OCI-LY1 (cell line): ENCODE measurements at regions not wholly inside any gene's neighbourhood (a gene's known extent, or its start where the extent isn't known, plus 50 kb on each side); places are given as distances from the start of the nearest gene placed in this dataset.

ENCODE experiments used
- H2AFZ ChIP-seq: fragments of 200-600 bp; sonication (generic), shearing (Covaris generic); 2 replicates; pipeline ENCODE4 v1.6.0; 2014; ENCODE audit warnings: antibody characterized with exemption, mild to moderate bottlenecking, low read length
- H3F3A ChIP-seq: fragments of 200-600 bp; sonication (generic), shearing (Covaris generic); 2 replicates; pipeline ENCODE4 v1.6.0; 2014; ENCODE audit warnings: mild to moderate bottlenecking, antibody characterized with exemption, low read length, moderate library complexity; ENCODE audit not compliant: insufficient read depth
- H3K27ac ChIP-seq: fragments of 200-600 bp; sonication (generic); 2 replicates; pipeline ENCODE4 v1.5.1; 2014; ENCODE audit warnings: low read length, mixed run types, mild to moderate bottlenecking, low read depth; ENCODE audit not compliant: poor library complexity, severe bottlenecking
- H3K27me3 ChIP-seq: fragments of 200-600 bp; sonication (generic); 2 replicates; pipeline ENCODE4 v1.6.0; 2014; ENCODE audit warnings: antibody characterized with exemption, mild to moderate bottlenecking, low read length, moderate library complexity; ENCODE audit not compliant: insufficient read depth
- H3K36me3 ChIP-seq: fragments of 200-600 bp; sonication (generic); 2 replicates; pipeline ENCODE4 v1.6.1; 2014; ENCODE audit warnings: mild to moderate bottlenecking, antibody characterized with exemption, low read length, moderate library complexity, mixed read lengths; ENCODE audit not compliant: insufficient read depth
- H3K4me1 ChIP-seq: fragments of 200-600 bp; sonication (generic); 2 replicates; pipeline ENCODE4 v1.5.1; 2014; ENCODE audit warnings: mild to moderate bottlenecking, low read length, moderate library complexity; ENCODE audit not compliant: insufficient read depth, severe bottlenecking
- H3K4me2 ChIP-seq: fragments of 200-600 bp; sonication (generic), shearing (Covaris generic); 2 replicates; pipeline ENCODE4 v1.6.1; 2014; ENCODE audit warnings: low read length
- H3K4me3 ChIP-seq: fragments of 200-600 bp; sonication (generic); 2 replicates; pipeline ENCODE4 v1.5.1; 2014; ENCODE audit warnings: low read length, low read depth, mild to moderate bottlenecking, mixed read lengths; ENCODE audit not compliant: poor library complexity, severe bottlenecking
- H3K79me2 ChIP-seq: fragments of 200-600 bp; shearing (Covaris generic); 2 replicates; pipeline ENCODE4 v1.6.1; 2016; ENCODE audit warnings: mixed run types, low read length, mixed read lengths; ENCODE audit not compliant: insufficient read depth
- H3K9ac ChIP-seq: fragments of 200-600 bp; sonication (generic), shearing (Covaris generic); 2 replicates; pipeline ENCODE4 v1.6.1; 2014; ENCODE audit warnings: mild to moderate bottlenecking, low read length, mixed read lengths
- H3K9me2 ChIP-seq: fragments of 200-600 bp; sonication (generic), shearing (Covaris generic); 2 replicates; pipeline ENCODE4 v1.6.1; 2014; ENCODE audit warnings: low read depth, mild to moderate bottlenecking, low read length, mixed read lengths
- H3K9me3 ChIP-seq: fragments of 200-600 bp; shearing (Covaris generic); 2 replicates; pipeline ENCODE4 v1.6.1; 2014; ENCODE audit warnings: low read length, mixed read lengths
- H4K20me1 ChIP-seq: fragments of 200-600 bp; sonication (generic), shearing (Covaris generic); 2 replicates; pipeline ENCODE4 v1.6.0; 2016; ENCODE audit warnings: mild to moderate bottlenecking, low read length; ENCODE audit not compliant: insufficient read depth
- CTCF ChIP-seq: fragments of 200-600 bp; sonication (generic), shearing (Covaris generic); IDR thresholded peaks from 2 replicates; pipeline ENCODE4 v1.5.1; 2017; ENCODE audit warnings: mild to moderate bottlenecking, antibody characterized with exemption, low read length, moderate library complexity, mixed read lengths
- EZH2 ChIP-seq: fragments of 200-600 bp; sonication (generic), shearing (Covaris generic); IDR thresholded peaks from 2 replicates; pipeline ENCODE4 v1.8.0; 2017; ENCODE audit warnings: borderline replicate concordance, mixed run types, mild to moderate bottlenecking, antibody characterized with exemption, low read length, moderate library complexity, mixed read lengths

GRCh38 chr12:39125566-39125965, 220.2 kb upstream of the CPNE8 start:
- H3K79me2 ChIP-seq = no peaks in the 10 kb centered on the region
- no peak overlapping the region for H3K9ac ChIP-seq
- no peaks in the 10 kb centered on the region for H3K9me2 ChIP-seq
- no peak overlapping the region for H3K4me2 ChIP-seq
- H3K27me3 ChIP-seq = no peaks in the 10 kb centered on the region
- H3K27ac ChIP-seq = no peak overlapping the region
- no peaks in the 10 kb centered on the region for H3K36me3 ChIP-seq
- no peak overlapping the region for H3K4me3 ChIP-seq
- H3K4me1 ChIP-seq = no peaks in the 10 kb centered on the region
- H3K9me3 ChIP-seq = no peaks in the 10 kb centered on the region
- no peaks in the 10 kb centered on the region for H3F3A ChIP-seq
- H2AFZ ChIP-seq = no peak overlapping the region
- TF ChIP-seq EZH2 (no peak), CTCF (no peak)
- no peaks in the 10 kb centered on the region for H4K20me1 ChIP-seq

- Histone ChIP-seq H3K36me3 (no peaks in the 10 kb centered on the region), H3K4me1 (no peaks in the 10 kb centered on the region), H3K9me3 (no peaks in the 10 kb centered on the region), H3K27me3 (no peaks in the 10 kb centered on the region), H3K9me2 (no peaks in the 10 kb centered on the region), H3K79me2 (no peaks in the 10 kb centered on the region), H3K4me2 (no peak overlapping the region), H2AFZ (no peak overlapping the region), H4K20me1 (no peaks in the 10 kb centered on the region), H3K4me3 (no peak overlapping the region), H3K27ac (no peak overlapping the region), H3F3A (no peaks in the 10 kb centered on the region), H3K9ac (no peak overlapping the region)
- no peak for TF ChIP-seq CTCF
- no peak for TF ChIP-seq EZH2
Observed at GRCh38 chr12:39124768-39125167, 219.4 kb upstream of the CPNE8 start.

GRCh38 chr12:39123580-39124253, 218.3 kb upstream of the CPNE8 start:
- H3K4me3 ChIP-seq = no peak overlapping the region
- H3K4me2 ChIP-seq = no peak overlapping the region
- H3K9ac ChIP-seq = no peak overlapping the region
- no peak overlapping the region for H3K27ac ChIP-seq
- H3F3A ChIP-seq = no peaks in the 10 kb centered on the region
- TF ChIP-seq EZH2 = no peak
- TF ChIP-seq CTCF = no peak
- no peaks in the 10 kb centered on the region for H3K9me2 ChIP-seq
- no peaks in the 10 kb centered on the region for H3K36me3 ChIP-seq
- no peak overlapping the region for H2AFZ ChIP-seq
- H3K27me3 ChIP-seq = no peaks in the 10 kb centered on the region
- no peaks in the 10 kb centered on the region for H4K20me1 ChIP-seq
- no peaks in the 10 kb centered on the region for H3K9me3 ChIP-seq
- H3K4me1 ChIP-seq = no peaks in the 10 kb centered on the region
- no peaks in the 10 kb centered on the region for H3K79me2 ChIP-seq
